ENCODE measurements at regions not wholly inside any gene's neighbourhood (a gene's known extent, or its start where the extent isn't known, plus 50 kb on each side); places are given as distances from the start of the nearest gene placed in this dataset.

GRCh38 chr6:58073263-58073662, 755.8 kb downstream of the PRIM2 start:
- TF ChIP-seq CTCF (IDR thresholded peaks at IDR 0.05 in 2 of 3, conservative IDR thresholded peaks at IDR 0.05 in 1 of 3; ENCODE audit: borderline replicate concordance in 1 of 3, insufficient read depth in 1 of 3, low read depth in 2 of 3, low read length in 2 of 3) (no peak), EZH2phosphoT487 (IDR thresholded peaks at IDR 0.05; ENCODE audit: borderline replicate concordance) (no peak), POLR2AphosphoS5 (IDR thresholded peaks at IDR 0.05; ENCODE audit: low read depth, low read length) (no peak), RAD21 (IDR thresholded peaks at IDR 0.05; ENCODE audit: low read depth) (no peak), POLR2A (IDR thresholded peaks at IDR 0.05; ENCODE audit: borderline replicate concordance, extremely low read depth, insufficient read depth, insufficient read length) (no peak), YY1 (IDR thresholded peaks at IDR 0.05; ENCODE audit: extremely low read depth, insufficient replicate concordance, low read depth, low read length) (no peak), EZH2 (IDR thresholded peaks at IDR 0.05) (no peak), SIN3A (IDR thresholded peaks at IDR 0.05; ENCODE audit: low read depth) (no peak)
